Activated T-cell treated with anti-CD3 and anti-CD28 coated beads for 24 hours (primary cell): ENCODE measurements at regions not wholly inside any gene's neighbourhood (a gene's known extent, or its start where the extent isn't known, plus 50 kb on each side); places are given as distances from the start of the nearest gene placed in this dataset.
"Not testable (repeated sequence)": the region's sequence is repeated elsewhere in the genome, so short reads cannot be mapped to it uniquely, and the experiment has no call there.

ENCODE experiments used
- DNase-seq: peaks from one replicate; pipeline ENCODE4 v3.0.0-alpha.2; 2020; ENCODE audit warnings: low read depth

GRCh38 chr4:11839889-11840288 lies 411.2 kb upstream of the HS3ST1 start:
- DNase-seq: no peak

- DNase-seq: no peak
These were observed 403.0 kb upstream of the HS3ST1 start for GRCh38 chr4:11831739-11832138.

- DNase-seq: no peak
These were observed 395.9 kb upstream of the HS3ST1 start for GRCh38 chr4:11824566-11824965.

- no peak for DNase-seq
These were observed 393.2 kb upstream of the HS3ST1 start for GRCh38 chr4:11821772-11822430.

GRCh38 chr4:11817088-11817487 lies 388.4 kb upstream of the HS3ST1 start:
- no peak for DNase-seq

- DNase-seq: no peak
These were observed 386.1 kb upstream of the HS3ST1 start for GRCh38 chr4:11814758-11815157.

GRCh38 chr4:11813951-11814446 lies 385.3 kb upstream of the HS3ST1 start:
- DNase-seq: no peak

GRCh38 chr4:11811521-11811920 lies 382.8 kb upstream of the HS3ST1 start:
- DNase-seq: not testable (repeated sequence)

GRCh38 chr4:11805842-11806241 lies 377.1 kb upstream of the HS3ST1 start:
- DNase-seq: no peak

GRCh38 chr4:11801466-11802446 lies 373.1 kb upstream of the HS3ST1 start:
- DNase-seq: no peak

GRCh38 chr4:11799196-11799595 lies 370.5 kb upstream of the HS3ST1 start:
- no peak for DNase-seq

GRCh38 chr4:11791797-11792196 lies 363.1 kb upstream of the HS3ST1 start:
- no peak for DNase-seq

- no peak for DNase-seq
These were observed 361.5 kb upstream of the HS3ST1 start for GRCh38 chr4:11790230-11790629.

- DNase-seq: no peak
These were observed 354.9 kb upstream of the HS3ST1 start for GRCh38 chr4:11783588-11783987.

GRCh38 chr4:11782859-11783258 lies 354.2 kb upstream of the HS3ST1 start:
- DNase-seq: no peak

- no peak for DNase-seq
These were observed 348.8 kb upstream of the HS3ST1 start for GRCh38 chr4:11777447-11777846.

- no peak for DNase-seq
These were observed 345.7 kb upstream of the HS3ST1 start for GRCh38 chr4:11774346-11774745.

GRCh38 chr4:11773798-11774197 lies 345.1 kb upstream of the HS3ST1 start:
- DNase-seq: no peak

- no peak for DNase-seq
These were observed 340.7 kb upstream of the HS3ST1 start for GRCh38 chr4:11769434-11769833.

- DNase-seq: no peak
These were observed 339.7 kb upstream of the HS3ST1 start for GRCh38 chr4:11768251-11768972.

GRCh38 chr4:11765849-11766453 lies 337.3 kb upstream of the HS3ST1 start:
- DNase-seq: no peak
